AG10803 (cell line): ENCODE measurements at regions not wholly inside any gene's neighbourhood (a gene's known extent, or its start where the extent isn't known, plus 50 kb on each side); places are given as distances from the start of the nearest gene placed in this dataset.
"Not testable (repeated sequence)": the region's sequence is repeated elsewhere in the genome, so short reads cannot be mapped to it uniquely, and the experiment has no call there.

Experiments used
- DNase-seq: peaks from one replicate; pipeline ENCODE4 v3.0.0; 2010; ENCODE audit warnings: low read depth
- H3K4me3 ChIP-seq: 2 replicates; pipeline ENCODE4 v1.5.1; 2011; ENCODE audit warnings: mild to moderate bottlenecking, low read length, control low read depth
- TF ChIP-seq, protein P1 (sequence below): conservative IDR thresholded peaks from 2 replicates; pipeline ENCODE4 v1.5.1; 2011; ENCODE audit warnings: mild to moderate bottlenecking, low read length, control low read depth, inconsistent platforms

- DNase-seq: no peak
- H3K4me3 ChIP-seq: no peak overlapping the region
- TF ChIP-seq, protein P1, sequence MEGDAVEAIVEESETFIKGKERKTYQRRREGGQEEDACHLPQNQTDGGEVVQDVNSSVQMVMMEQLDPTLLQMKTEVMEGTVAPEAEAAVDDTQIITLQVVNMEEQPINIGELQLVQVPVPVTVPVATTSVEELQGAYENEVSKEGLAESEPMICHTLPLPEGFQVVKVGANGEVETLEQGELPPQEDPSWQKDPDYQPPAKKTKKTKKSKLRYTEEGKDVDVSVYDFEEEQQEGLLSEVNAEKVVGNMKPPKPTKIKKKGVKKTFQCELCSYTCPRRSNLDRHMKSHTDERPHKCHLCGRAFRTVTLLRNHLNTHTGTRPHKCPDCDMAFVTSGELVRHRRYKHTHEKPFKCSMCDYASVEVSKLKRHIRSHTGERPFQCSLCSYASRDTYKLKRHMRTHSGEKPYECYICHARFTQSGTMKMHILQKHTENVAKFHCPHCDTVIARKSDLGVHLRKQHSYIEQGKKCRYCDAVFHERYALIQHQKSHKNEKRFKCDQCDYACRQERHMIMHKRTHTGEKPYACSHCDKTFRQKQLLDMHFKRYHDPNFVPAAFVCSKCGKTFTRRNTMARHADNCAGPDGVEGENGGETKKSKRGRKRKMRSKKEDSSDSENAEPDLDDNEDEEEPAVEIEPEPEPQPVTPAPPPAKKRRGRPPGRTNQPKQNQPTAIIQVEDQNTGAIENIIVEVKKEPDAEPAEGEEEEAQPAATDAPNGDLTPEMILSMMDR: no peak
Observed at GRCh38 chr13:111436446-111436845, 116.0 kb downstream of the TEX29 start.

DNA sequence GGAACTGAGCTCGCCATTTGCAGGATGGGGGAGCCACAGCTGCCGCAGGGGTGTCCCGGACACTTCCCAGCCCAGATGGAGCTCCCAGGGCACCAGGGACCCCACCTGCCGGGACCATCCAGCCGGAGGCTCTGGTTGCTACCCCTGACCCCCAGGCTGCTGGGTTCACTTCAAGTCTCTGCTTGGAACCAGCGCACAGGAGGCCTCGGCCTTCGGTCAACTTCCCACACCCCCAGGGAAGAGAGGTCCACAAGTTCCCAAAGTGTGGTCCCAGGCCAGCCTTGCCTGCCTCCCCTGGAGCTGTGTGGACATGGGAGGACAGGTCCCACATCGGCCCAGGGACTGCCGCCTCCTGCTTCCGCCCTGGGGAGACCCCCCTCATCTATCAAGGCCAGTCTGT lies 117.0 kb downstream of the TEX29 start:
- H3K4me3 ChIP-seq: no peak overlapping the region
- DNase-seq: no peak
- TF ChIP-seq, protein P1: no peak

DNA sequence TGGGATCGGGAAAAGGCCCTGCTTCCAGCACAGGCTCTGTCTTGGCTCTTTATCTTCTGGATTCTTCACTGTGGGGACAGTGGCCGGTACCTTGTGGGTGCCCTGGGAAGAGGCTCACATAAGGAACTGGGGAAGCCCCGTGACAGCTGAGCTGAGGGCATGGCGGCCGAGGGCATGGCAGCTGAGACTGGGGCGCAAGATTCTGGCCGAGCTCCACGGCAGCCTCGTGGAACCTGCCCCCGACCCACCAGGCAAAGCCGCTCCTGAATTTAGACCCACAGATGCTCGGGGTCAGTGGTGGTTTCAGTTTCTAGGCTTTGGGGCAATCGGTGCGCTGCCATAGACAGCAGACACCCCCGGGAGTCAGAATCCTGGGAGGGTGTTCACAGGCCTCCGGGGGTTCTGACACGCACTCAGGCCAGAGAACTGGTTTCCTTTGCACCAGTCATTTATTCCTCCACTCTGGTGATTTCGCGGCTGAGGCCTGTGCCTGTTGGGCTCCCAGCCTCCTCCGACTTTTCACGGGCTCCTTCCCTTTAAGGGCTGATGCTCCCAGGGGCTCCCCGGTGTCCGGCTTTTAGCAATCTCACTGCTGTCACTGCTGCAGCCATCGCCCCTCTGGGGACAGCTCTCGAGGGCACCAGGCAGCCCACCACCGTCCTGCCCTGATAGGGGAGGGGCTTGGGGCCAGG lies 117.6 kb downstream of the TEX29 start:
- H3K4me3 ChIP-seq: no peak overlapping the region
- DNase-seq: no peak
- TF ChIP-seq, protein P1: no peak

- not testable (repeated sequence) for DNase-seq, H3K4me3 ChIP-seq
Observed at GRCh38 chr13:111440492-111440891, 120.0 kb downstream of the TEX29 start.

- TF ChIP-seq, protein P1: no peak
- H3K4me3 ChIP-seq: no peak overlapping the region
- DNase-seq: no peak
Observed at GRCh38 chr13:111443981-111444380, 123.5 kb downstream of the TEX29 start.

DNA sequence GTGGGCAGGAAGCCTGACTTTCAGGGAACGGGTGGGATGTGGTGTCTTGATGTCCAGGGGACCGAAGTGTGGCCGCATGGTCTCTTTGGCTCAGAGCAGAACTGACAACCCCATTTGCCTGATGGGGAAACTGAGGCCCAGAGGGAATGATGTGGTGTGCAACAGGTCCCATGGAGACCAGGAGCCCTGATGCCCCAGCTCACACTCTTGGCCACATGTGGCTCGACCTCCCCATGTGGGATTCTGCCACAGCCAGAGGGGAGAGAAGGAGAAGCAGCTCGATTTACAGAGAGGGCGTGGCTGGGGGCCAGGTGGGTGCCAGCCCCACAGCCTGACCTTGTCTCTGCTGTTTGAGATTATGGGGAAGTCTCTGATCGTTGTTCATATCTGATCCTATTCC lies 128.1 kb downstream of the TEX29 start:
- DNase-seq: no peak
- H3K4me3 ChIP-seq: no peak overlapping the region
- TF ChIP-seq, protein P1: no peak

DNA sequence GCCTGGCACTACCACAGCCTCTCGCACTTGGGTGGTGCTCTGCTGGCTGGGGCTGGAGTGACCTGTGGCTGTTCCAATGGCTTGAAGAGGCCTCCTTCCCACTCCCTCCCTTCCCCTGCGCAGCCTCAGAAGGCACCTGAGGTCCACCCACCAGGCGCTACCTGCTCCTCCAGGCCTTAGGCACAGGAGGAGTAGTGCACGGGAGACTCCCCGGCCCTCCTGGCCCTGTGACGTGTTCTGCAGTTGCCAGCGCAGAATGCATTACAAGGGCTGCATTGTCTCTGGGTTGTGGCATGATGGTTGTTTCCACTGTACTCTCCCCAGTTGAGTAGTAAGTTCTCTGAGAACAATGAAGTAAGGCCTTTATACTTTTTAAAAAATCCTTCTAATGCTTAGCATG lies 128.6 kb downstream of the TEX29 start:
- no peak for DNase-seq
- TF ChIP-seq, protein P1: no peak
- no peak overlapping the region for H3K4me3 ChIP-seq

DNA sequence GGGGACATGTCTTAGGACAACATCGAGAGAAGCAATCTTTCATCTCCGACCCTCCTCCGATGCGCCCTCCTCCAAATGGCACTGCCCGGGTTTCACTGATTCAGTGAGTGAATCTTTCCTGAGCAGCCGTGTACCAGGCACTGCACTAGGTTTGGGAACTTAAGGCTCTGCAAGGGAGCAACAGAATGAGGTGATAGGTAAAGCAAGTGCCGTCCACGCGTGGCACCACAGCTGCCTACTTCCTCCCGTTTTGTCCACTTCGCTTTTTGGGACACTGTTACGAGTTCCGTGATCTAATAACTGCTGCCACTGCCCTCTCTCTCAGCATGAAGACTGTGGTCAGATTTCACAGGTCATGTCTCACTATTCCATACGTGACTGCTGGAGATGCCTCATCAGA lies 131.0 kb downstream of the TEX29 start:
- TF ChIP-seq, protein P1: no peak
- no peak overlapping the region for H3K4me3 ChIP-seq
- no peak for DNase-seq
